Suprapubic skin (tissue), 4 donors: ENCODE measurements at regions not wholly inside any gene's neighbourhood (a gene's known extent, or its start where the extent isn't known, plus 50 kb on each side); places are given as distances from the start of the nearest gene placed in this dataset.

Experiments
- DNase-seq, 2 donors: peaks; one replicate each; pipeline ENCODE4 v3.0.0-alpha.2; 2019; ENCODE audit warnings: low spot score in 2 of 2
- H3K27ac ChIP-seq: fragments of 200-600 bp; sonication (generic); one replicate; pipeline ENCODE4 v1.5.1; 2019
- H3K27me3 ChIP-seq: fragments of 200-600 bp; sonication (generic); one replicate; pipeline ENCODE4 v1.5.1; 2019
- H3K36me3 ChIP-seq: fragments of 200-600 bp; sonication (generic); one replicate; pipeline ENCODE4 v1.5.1; 2019
- H3K4me1 ChIP-seq: fragments of 200-600 bp; sonication (generic); one replicate; pipeline ENCODE4 v1.5.1; 2019
- H3K4me3 ChIP-seq: fragments of 200-600 bp; sonication (generic); one replicate; pipeline ENCODE4 v1.5.1; 2019; ENCODE audit warnings: mild to moderate bottlenecking
- H3K9me3 ChIP-seq: fragments of 200-600 bp; sonication (generic); one replicate; pipeline ENCODE4 v1.5.1; 2019
- EP300 ChIP-seq: sonication (generic); formaldehyde crosslinking; IDR thresholded peaks from one replicate; pipeline ENCODE4 v1.6.1; 2017; ENCODE audit warnings: antibody characterized with exemption
- POLR2A ChIP-seq, 2 donors: fragments of 450-650 bp; IDR thresholded peaks; one replicate each; pipeline ENCODE4 v1.6.1; 2017; ENCODE audit warnings: antibody characterized with exemption in 2 of 2, mild to moderate bottlenecking in 2 of 2, moderate library complexity in 2 of 2
- POLR2AphosphoS5 ChIP-seq, 3 donors: sonication (generic); formaldehyde crosslinking; IDR thresholded peaks; one replicate each; pipeline ENCODE4 v1.6.1; 2017; ENCODE audit warnings: antibody characterized with exemption in 3 of 3
- WGBS: methylation state at CpG from one replicate; pipeline ENCODE4 v1.1.5; 2018; 5-methylcytosine and 5-hydroxymethylcytosine counted together
- TF ChIP-seq, protein P1 (sequence below), 2 donors: fragments of 200-600 bp in 1 of 2; fragments of 450-650 bp in 1 of 2; sonication (generic) in 1 of 2; IDR thresholded peaks; one replicate each; pipeline ENCODE4 v1.5.1; 2016 to 2019; ENCODE audit warnings: antibody characterized with exemption in 2 of 2, mild to moderate bottlenecking in 1 of 2, moderate library complexity in 1 of 2

DNA sequence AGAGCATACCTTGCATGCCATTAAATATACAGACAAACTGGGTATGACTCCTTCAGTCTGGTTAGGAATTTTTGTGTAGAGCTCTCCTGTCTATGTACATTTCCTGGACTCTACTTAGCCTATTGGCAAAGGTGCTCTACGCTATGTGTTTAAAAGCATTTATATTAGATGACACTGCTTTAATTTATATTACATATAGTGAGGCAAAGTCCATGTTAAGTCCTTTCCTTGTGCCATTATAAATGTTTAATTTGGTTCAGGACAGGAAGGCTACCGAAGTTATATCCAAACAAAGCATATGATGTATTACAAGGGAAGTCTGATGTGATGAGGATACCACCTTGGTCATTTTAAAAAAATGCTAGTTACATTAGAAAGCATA is 117.4 kb upstream of the RAB27B start:
- Histone ChIP-seq H3K4me3 (no peak overlapping the region), H3K27me3 (no peaks in the 10 kb centered on the region), H3K36me3 (no peaks in the 10 kb centered on the region), H3K4me1 (no peaks in the 10 kb centered on the region), H3K27ac (no peak overlapping the region), H3K9me3 (no peaks in the 10 kb centered on the region)
- TF ChIP-seq EP300 (no peak), POLR2AphosphoS5 (IDR thresholded peaks at IDR 0.05) (no peak), POLR2A (IDR thresholded peaks at IDR 0.05) (no peak)
- TF ChIP-seq, protein P1, sequence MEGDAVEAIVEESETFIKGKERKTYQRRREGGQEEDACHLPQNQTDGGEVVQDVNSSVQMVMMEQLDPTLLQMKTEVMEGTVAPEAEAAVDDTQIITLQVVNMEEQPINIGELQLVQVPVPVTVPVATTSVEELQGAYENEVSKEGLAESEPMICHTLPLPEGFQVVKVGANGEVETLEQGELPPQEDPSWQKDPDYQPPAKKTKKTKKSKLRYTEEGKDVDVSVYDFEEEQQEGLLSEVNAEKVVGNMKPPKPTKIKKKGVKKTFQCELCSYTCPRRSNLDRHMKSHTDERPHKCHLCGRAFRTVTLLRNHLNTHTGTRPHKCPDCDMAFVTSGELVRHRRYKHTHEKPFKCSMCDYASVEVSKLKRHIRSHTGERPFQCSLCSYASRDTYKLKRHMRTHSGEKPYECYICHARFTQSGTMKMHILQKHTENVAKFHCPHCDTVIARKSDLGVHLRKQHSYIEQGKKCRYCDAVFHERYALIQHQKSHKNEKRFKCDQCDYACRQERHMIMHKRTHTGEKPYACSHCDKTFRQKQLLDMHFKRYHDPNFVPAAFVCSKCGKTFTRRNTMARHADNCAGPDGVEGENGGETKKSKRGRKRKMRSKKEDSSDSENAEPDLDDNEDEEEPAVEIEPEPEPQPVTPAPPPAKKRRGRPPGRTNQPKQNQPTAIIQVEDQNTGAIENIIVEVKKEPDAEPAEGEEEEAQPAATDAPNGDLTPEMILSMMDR (IDR thresholded peaks at IDR 0.05) = no peak
- no peak for DNase-seq
- 99% methylated on average over 2 of the region's 2 CpGs for WGBS

DNA sequence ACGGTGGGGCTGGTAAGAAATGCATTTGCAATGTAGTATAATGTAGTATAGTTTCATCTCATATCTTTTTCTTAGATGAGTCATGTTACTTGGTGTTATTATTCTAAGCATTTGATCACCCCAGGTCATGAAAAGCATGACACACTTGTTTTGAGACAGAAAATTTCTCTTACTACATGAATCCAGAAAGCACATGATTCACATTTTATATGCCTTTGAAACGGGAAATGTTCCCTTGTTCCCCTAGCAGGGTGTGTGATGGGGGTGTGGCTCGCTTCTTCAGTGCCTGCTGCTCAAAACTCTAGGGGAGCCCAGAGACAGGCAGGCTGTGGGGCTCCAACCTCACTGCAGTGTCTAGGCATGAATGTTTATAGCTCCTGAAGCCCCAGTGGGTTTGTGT is 116.0 kb upstream of the RAB27B start:
- DNase-seq = no peak
- TF ChIP-seq POLR2A (IDR thresholded peaks at IDR 0.05) (no peak), EP300 (no peak), POLR2AphosphoS5 (IDR thresholded peaks at IDR 0.05) (no peak)
- TF ChIP-seq, protein P1 (IDR thresholded peaks at IDR 0.05) = no peak
- Histone ChIP-seq H3K36me3 (no peaks in the 10 kb centered on the region), H3K4me1 (no peaks in the 10 kb centered on the region), H3K27me3 (no peaks in the 10 kb centered on the region), H3K27ac (no peak overlapping the region), H3K4me3 (no peak overlapping the region), H3K9me3 (no peaks in the 10 kb centered on the region)
- WGBS = 36% methylated on average over 3 of the region's 3 CpGs

DNA sequence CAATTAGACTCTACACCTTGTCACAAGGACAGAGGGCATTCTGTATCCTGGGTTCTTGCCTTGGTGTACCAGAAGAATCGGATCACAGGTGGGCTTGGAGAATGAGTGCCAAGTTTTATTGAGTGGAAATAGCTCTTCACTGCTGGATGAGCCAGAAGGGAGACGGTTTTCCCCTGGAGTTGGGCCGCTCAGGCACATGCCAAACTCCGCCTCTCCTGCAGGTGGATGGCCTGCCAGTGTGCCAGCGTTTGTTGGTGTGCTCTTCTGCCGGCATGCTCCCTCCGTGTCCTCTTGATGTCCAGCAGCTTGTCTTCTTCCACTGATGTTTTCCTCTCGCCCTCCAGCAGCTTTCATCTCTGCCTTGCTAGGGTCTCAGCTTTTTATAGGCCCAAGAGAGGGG is 115.5 kb upstream of the RAB27B start:
- Histone ChIP-seq H3K4me1 (no peaks in the 10 kb centered on the region), H3K27me3 (no peaks in the 10 kb centered on the region), H3K36me3 (no peaks in the 10 kb centered on the region), H3K4me3 (no peak overlapping the region), H3K9me3 (no peaks in the 10 kb centered on the region), H3K27ac (no peak overlapping the region)
- no peak for DNase-seq
- 53% methylated on average over 7 of the region's 8 CpGs for WGBS
- TF ChIP-seq, protein P1 (IDR thresholded peaks at IDR 0.05) = no peak
- TF ChIP-seq EP300 (no peak), POLR2AphosphoS5 (IDR thresholded peaks at IDR 0.05) (no peak), POLR2A (IDR thresholded peaks at IDR 0.05) (no peak)

DNA sequence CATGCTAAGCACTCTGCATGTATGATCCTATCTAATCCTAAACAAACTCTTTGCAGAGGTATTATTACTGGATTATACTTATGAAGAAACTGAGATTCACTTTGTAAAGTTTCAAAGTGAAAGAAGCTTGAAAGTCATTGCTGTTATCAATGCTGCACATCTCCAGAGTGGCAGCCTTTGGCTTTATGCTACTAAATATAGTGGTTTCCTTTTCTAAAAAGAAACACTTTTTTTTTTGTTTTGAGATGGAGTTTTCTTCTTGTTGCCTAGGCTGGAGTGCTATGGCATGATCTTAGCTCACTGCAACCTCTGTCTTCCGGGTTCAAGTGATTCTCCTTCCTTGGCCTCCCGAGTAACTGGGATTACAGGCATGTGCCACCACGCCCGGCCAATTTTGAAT is 114.9 kb upstream of the RAB27B start:
- Histone ChIP-seq H3K36me3 (no peaks in the 10 kb centered on the region), H3K4me3 (no peak overlapping the region), H3K27ac (no peak overlapping the region), H3K9me3 (no peaks in the 10 kb centered on the region), H3K27me3 (no peaks in the 10 kb centered on the region), H3K4me1 (no peaks in the 10 kb centered on the region)
- DNase-seq = no peak
- 82% methylated on average over 4 of the region's 4 CpGs for WGBS
- TF ChIP-seq EP300 = no peak
- TF ChIP-seq POLR2A (IDR thresholded peaks at IDR 0.05) = no peak
- TF ChIP-seq POLR2AphosphoS5 (IDR thresholded peaks at IDR 0.05) = no peak
- TF ChIP-seq, protein P1 (IDR thresholded peaks at IDR 0.05) = no peak

DNA sequence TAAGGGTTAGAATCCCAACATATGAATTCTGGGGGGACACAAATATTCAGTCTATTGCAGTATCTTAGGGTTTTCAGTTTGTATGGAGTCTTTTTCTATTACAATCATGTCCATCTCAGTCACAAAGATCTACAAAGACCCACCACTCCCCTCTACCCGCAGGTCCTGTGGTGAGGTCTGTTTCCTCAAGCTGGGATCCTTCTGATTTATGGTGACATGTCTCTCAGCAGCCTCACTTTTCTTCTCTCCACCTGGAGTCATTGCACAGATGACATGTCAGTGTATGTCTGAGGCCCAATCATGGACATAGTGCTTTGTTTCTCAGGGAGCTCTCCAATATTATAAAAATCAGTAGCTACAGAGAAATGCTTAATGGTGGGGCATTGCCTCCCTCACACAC is 113.4 kb upstream of the RAB27B start:
- DNase-seq = no peak

More for the DNA sequence above, 113.4 kb upstream of the RAB27B start:
- Histone ChIP-seq H3K27me3 (no peaks in the 10 kb centered on the region), H3K9me3 (no peaks in the 10 kb centered on the region), H3K4me3 (no peak overlapping the region), H3K4me1 (no peaks in the 10 kb centered on the region), H3K36me3 (no peaks in the 10 kb centered on the region), H3K27ac (no peak overlapping the region)
- TF ChIP-seq POLR2A (IDR thresholded peaks at IDR 0.05) = no peak
- no peak for TF ChIP-seq EP300
- TF ChIP-seq, protein P1 (IDR thresholded peaks at IDR 0.05) = no peak
- no peak for TF ChIP-seq POLR2AphosphoS5 (IDR thresholded peaks at IDR 0.05)
- WGBS = 63% methylated on average over 1 of the region's 1 CpG
